T-helper 22 cell (primary cell): ENCODE measurements at regions not wholly inside any gene's neighbourhood (a gene's known extent, or its start where the extent isn't known, plus 50 kb on each side); places are given as distances from the start of the nearest gene placed in this dataset.

Source experiments
- DNase-seq: peaks from one replicate; pipeline ENCODE4 v3.0.0-alpha.2; 2020; ENCODE audit warnings: low read depth

DNA sequence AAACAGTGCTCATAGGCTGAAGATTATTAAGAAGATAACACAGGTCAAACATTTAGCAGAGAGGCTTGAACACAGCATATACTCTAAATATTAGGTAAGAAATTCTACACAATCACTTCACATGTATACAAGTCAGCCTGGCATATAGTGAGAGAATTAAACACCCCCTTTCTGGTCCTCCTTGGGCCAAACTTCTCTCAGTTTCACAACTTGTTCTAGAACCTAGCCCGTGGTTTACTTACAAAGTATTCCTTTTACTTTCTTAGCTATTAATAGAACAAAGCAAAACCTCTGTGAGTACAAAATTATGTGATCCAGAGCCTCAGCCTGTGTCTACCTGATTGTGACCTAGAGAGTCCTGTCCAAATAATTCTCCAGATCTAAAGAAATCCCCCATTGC is 562.8 kb downstream of the TNS1 start:
- DNase-seq, result no peak

DNA sequence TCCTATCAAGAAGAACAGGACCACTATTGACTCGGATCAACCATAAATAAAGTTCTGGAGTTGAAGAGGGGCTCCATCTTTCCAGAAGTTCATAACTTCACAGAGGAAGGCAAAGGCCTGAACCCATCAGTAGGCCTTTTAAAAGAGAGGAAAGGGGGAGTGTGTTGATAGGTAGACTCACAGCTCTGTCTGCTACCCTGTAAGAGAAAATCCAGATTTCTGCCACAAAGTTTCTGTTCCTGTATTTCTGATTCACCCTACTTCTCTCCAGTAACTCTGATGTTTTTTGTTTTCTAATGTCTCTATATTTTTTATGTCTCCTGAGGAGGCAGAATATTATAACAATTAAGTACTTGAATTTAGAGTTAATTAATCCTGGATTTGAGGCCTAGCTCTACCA is 564.0 kb downstream of the TNS1 start:
- DNase-seq, result no peak

GRCh38 chr2:217438136-217438535 is 564.7 kb downstream of the TNS1 start:
- DNase-seq, result no peak

- DNase-seq, result no peak
Observed at GRCh38 chr2:217437290-217437870, 565.4 kb downstream of the TNS1 start.

DNA sequence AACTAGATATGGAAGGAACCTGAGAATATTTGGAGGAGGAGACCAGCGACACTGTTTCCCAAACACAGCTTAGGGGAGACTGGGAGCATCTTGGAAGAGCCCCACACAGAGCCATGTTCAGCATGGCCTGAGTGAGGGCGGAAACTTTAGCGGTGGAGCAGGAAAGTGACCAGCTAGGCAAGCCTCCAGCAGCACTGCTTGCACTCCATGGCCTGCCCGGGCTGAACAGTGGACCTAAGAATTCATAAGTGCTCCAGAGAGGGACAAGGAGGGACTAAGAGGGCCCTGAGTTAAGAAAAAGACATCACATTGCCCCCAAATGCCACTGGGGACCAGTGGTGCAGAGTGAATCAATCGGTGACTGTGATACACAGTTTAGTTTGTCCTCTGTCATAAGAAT is 566.4 kb downstream of the TNS1 start:
- no peak for DNase-seq

DNA sequence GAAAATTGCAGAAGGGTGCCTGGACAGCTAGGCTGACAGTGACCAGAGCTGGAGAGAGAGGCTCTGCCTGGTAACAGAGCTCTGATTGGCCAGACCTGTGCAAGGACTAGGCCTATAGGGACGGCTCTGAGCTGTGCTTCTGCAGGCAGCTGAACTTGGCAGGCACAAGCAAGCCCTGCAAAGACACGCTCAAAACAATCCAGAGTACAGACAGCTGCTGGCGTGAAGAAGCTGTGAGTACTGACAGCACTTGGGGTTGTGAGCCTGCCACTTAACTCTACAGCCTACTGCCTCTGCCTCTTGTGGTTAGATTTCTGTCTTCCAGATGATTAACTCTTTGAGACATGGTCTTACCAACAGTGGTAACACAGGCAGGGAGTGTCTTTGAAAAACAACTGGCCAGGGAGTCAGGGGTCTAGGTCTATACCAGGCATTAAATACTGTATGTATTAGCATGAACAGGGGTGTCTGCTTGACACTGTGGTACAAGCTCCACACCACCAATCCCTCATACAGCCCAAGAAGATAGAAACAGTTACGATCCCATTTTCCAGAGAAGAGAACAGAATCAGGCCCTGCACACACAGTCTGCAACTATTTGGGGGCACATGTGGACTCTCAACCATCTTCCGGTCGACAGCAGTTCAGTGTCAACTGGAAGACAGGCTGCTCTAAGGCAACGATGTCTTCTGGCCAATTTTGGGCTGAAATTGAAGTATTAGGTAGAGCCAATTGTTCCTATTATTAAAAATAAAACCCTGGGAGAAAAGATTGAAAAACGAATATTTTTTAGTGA is 568.4 kb downstream of the TNS1 start:
- no peak for DNase-seq

DNA sequence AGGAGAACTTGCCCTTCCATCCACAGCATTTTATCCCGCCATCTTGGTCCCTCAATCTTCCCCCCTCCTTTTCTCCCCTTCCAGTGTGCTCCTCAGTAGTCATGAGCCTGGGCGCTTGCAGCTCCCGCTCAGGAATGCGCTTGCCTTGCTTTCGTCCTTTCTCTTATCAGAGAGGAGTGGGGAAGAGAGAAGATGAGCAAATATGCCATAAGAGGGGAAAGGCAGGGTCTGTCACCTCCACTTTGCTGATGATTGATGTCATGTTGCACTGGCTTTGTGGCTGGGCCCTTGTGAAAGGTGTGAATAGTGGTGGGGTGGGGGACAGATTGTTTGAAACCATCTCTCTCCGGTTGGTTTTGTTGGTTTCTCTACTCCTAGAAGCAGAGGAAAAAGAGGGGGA is 569.3 kb downstream of the TNS1 start:
- DNase-seq, result no peak

DNA sequence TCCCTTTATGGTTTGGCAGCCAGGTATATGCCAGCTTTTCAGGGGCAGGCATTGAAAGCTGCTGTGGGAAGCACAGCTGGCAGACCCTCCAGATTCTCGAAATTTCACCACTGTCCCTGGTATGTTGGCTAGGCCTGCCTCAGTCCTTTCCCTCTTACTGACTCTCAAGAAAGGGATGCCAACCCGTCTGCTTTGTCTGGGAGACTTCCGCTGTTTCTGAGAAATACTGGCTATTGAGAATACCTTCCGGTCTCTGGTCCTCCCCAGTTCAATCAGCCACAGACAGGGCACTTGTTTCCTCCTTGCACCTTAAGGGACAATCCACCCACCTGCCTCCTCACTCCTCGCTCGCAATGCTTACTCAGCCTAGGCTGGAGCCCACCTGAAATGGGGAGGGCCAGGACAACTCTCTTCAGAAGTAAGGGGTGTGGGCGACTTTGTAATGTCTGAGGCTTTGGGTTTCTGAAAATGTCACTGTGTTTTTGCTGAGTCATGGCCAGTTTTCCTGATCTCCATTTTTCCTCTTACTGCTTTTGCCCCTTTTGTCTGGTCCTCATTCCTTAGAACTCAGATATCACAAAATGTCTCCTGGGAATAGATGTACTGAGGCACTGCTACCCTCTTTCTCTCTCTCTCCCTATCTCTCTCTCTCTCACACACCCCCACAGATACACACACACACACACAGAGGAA is 571.1 kb downstream of the TNS1 start:
- DNase-seq, result no peak

- no peak for DNase-seq
Observed at GRCh38 chr2:217430916-217431576, 571.2 kb upstream of the TNP1 start.

DNA sequence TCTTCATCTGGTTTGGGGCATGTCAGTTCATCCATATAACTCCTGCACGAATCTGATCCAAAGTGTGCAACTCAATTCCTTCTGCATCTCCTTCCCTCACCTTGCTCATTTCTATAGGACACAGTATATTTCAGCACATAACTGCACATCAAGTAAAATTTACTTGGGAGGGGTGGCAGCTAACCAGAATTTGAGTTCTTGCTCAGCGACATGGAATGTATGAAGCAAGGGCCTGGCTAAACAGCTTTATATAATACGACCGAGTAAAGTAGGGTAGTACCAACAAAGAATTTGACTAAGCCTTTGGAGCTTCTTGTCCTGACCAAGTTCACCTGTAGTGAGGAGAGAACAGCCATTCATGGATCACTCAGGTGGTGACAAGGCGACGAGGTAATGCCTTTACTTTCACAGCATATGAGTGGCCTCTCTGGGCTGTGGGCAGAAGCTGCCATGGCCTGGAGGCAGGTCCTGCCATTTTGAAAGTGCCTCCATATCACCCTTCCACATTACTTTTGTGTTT is 570.2 kb upstream of the TNP1 start:
- no peak for DNase-seq

DNA sequence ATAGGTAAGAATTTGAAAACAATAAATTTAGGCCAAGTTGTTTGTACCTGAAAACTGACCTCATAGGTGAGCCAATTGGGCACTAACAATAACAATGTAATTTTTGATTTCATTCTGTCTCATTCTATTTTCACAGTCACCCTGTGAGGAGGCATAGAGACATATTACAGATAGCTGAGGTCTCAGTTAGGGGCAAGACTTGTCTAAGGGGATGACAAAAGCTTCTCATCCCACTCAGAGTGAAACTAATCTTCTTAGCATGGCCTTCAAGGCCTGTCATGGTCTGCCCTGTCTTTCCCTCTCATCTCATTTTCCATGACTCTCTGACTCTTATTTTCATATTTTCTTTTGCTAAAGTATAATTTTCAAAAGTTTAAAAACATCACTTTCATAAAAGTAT is 562.0 kb upstream of the TNP1 start:
- DNase-seq, result no peak

DNA sequence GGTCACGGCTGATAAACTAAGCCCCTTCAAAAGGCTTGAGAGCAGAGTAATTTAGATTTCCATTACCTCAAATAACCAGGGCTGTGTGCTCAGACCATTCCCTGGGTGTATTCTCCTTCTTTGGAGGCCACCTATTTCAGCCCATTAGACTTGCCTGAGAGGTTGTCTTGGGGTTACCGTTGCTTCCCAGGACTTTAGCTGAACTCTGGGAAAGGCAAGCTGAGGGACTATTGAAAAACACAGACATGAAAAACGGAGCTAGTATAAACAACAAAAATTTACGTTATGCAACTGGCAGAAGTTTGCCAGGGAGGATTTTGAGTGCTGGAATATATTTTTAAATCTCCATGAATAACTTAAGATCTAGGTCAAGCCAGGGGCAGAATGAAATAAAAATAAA is 561.0 kb upstream of the TNP1 start:
- DNase-seq, result no peak

DNA sequence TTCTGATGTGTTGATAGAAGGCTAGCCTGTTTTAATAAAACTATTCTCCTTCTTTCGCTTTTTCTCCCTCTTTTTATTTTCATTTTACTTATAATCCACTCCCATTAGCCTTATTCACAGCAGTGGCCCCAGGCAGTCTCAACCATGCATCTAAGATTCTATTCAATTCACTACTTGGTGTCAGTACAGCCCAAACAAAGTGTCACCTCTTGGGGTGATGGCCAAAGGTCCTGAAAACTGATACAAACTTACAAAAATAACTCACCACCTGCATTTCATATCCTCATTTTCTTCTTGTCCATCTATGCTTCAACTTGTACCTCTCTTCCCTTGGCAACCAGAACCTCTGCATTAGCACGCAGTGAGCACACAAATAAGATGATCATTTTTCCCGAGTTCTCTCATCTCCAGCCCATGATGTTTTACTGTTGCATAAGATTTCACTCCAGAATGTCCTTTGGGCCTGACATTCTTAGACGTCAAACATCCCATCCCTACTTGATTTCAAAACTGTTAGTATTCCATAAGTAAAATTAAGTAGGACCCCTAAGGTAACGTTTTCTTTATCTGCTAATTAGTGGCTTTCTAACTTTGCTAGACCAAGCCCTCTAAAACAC is 559.3 kb upstream of the TNP1 start:
- DNase-seq, result no peak

DNA sequence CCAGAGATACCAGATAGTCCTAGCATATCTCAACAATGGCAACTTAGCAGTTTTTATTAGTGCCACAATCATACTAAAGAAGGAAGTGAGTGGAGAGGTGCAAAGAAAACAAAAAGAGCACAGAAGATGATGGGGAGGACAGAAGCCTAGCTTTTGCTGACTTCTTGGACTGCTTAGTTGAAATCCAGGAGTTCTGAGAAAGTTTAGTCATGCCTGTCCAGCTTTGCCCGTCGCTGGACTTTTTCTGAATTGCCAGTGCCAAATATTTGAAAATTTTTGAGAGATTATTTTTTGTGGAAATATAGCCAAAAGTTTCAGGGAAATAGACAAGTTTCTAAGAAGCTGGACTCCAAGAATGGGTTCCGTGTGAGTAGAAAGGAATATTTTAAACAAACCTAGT is 558.7 kb upstream of the TNP1 start:
- DNase-seq, result no peak

DNA sequence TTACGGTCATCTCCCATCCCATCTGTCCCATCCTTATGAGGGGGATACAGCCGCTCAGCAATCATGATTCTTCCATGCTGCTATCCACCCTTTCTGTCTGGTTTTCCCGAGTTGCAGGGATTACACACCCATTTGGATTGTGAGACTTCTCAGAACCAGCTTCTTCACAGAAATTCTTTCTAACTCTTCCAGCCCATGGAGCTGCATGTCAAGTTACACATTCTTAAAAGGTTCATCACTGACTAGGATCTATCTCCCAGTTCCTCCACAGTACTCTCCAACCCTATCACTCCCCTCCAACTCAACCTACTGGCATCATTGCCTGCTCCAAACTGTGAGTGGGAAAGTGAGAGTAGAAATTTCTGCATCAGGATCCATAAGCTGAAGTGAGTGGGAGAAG is 558.2 kb upstream of the TNP1 start:
- no peak for DNase-seq

GRCh38 chr2:217417536-217417935 is 557.7 kb upstream of the TNP1 start:
- DNase-seq, result no peak

- no peak for DNase-seq
Observed at GRCh38 chr2:217415316-217415715, 555.5 kb upstream of the TNP1 start.

- no peak for DNase-seq
Observed at GRCh38 chr2:217414429-217414828, 554.6 kb upstream of the TNP1 start.

DNA sequence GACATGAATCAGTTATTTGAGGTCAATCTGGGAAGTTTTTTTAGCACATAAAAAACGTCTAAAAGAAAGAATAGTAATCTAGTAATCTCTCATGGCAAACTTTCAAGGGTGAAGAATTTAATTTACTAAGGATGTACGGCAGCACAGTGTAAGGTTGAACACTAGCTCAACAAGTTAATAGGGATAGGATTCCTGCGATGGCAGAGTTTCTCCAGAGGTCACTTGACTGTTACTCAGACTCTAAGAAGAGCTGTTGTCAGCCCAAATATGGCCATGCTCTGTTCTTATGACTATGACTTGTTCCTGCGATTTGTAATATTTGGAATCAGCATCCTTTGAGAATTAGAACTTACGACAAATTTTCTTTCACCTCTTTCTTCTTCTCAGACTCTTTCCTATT is 553.3 kb upstream of the TNP1 start:
- DNase-seq, result no peak

DNA sequence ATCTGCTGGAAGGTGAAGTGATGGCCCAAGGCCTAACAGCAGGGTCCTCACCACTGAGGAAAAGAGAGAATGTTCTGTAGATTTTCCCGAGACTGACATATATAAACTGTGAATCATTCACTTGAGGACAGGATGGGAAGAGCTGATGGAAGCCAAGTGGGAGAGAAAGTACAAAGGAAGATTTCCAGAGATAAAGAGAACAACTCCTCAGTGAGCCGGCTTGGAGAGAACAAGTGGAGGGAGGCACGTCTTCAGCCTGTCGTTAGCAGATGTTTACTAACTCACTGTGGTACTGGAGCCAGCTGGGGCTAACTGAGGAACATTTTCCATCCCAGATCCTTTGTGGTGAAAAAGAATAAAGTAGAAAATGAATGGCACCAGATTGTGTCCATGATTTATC is 552.9 kb upstream of the TNP1 start:
- no peak for DNase-seq

- DNase-seq, result no peak
Observed at GRCh38 chr2:217412277-217412676, 552.4 kb upstream of the TNP1 start.

GRCh38 chr2:217410681-217410960 is 550.8 kb upstream of the TNP1 start:
- DNase-seq, result no peak
